ENCODE measurements at regions not wholly inside any gene's neighbourhood (a gene's known extent, or its start where the extent isn't known, plus 50 kb on each side); places are given as distances from the start of the nearest gene placed in this dataset.

GRCh38 chr3:25344670-25345069, 83.4 kb upstream of the RARB start:
- dilution Hi-C loops (cut with HindIII; ENCODE audit: low sequenced_read_pairs, unreplicated experiment), result no loop called here
- Histone ChIP-seq H3K36me3 (ENCODE audit: control insufficient read depth, insufficient read depth, low read length) (no peaks in the 10 kb centered on the region), H2BK120ac (ENCODE audit: low read depth, low read length) (no peak overlapping the region), H2BK5ac (ENCODE audit: low read depth, low read length, poor library complexity, severe bottlenecking) (no peak overlapping the region), H3K23ac (ENCODE audit: low read depth, low read length) (no peak overlapping the region), H3K14ac (replicated peaks; ENCODE audit: low read depth, low read length) (no peak overlapping the region), H3K9ac (ENCODE audit: low read depth, low read length) (no peak overlapping the region), H4K5ac (ENCODE audit: low read depth, low read length) (no peak overlapping the region), H2AK9ac (replicated peaks; ENCODE audit: low read depth, low read length, poor library complexity) (no peak overlapping the region), H3K4me3 (ENCODE audit: insufficient read depth, low read depth, low read length) (no peak overlapping the region), H3K4ac (ENCODE audit: low read depth, low read length) (no peak overlapping the region), H3K79me1 (ENCODE audit: low read depth in 1 of 2, low read length in 2 of 2) (no peaks in the 10 kb centered on the region), H3K9me3 (ENCODE audit: control insufficient read depth, insufficient read depth, low read length) (peaks cover 9% of the 10 kb centered on the region), H3K27me3 (ENCODE audit: control insufficient read depth, insufficient read depth, low read length) (no peaks in the 10 kb centered on the region), H3K4me1 (ENCODE audit: control insufficient read depth, insufficient read depth, low read length) (no peaks in the 10 kb centered on the region), H4K20me1 (ENCODE audit: insufficient read depth, low read length) (no peaks in the 10 kb centered on the region), H3K9me1 (ENCODE audit: insufficient read depth, low read length) (no peaks in the 10 kb centered on the region), H3K56ac (ENCODE audit: extremely low read depth, insufficient read depth, low read length) (no peak overlapping the region), H2BK20ac (ENCODE audit: low read depth, low read length) (no peak overlapping the region), H3K27ac (ENCODE audit: insufficient read depth, low read length) (no peak overlapping the region), H4K8ac (ENCODE audit: low read depth in 2 of 2, low read length in 2 of 2) (no peak overlapping the region), H2AFZ (replicated peaks; ENCODE audit: low read length, poor library complexity) (no peak overlapping the region), H2BK15ac (ENCODE audit: low read depth, low read length) (no peak overlapping the region), H3K18ac (ENCODE audit: low read depth, low read length) (no peak overlapping the region), H3K4me2 (ENCODE audit: low read depth, low read length) (no peak overlapping the region), H2AK5ac (ENCODE audit: low read depth, low read length) (no peak overlapping the region), H4K91ac (ENCODE audit: insufficient read depth, low read depth, low read length) (no peak overlapping the region)
- CTCF ChIA-PET, result no interaction called here
- no CpG with 5 or more reads among the region's 1 CpG for WGBS, 2 experiments (ENCODE audit: extremely low coverage in 2 of 2, insufficient read length in 1 of 2)
- in situ Hi-C loops (cut with MboI; ENCODE audit: low sequenced_read_pairs), result no loop called here
- no peak for TF ChIP-seq RCOR1 (IDR thresholded peaks at IDR 0.05; ENCODE audit: insufficient replicate concordance, low read length)
- TF ChIP-seq NFE2L2 (IDR thresholded peaks at IDR 0.05; ENCODE audit: low read depth, low read length), result no peak
- no peak for TF ChIP-seq CTCF (conservative IDR thresholded peaks at IDR 0.05; ENCODE audit: low read depth, low read length)
- no peak for TF ChIP-seq CHD1 (IDR thresholded peaks at IDR 0.05; ENCODE audit: low read depth, low read length)
- TF ChIP-seq ELK1 (IDR thresholded peaks at IDR 0.05; ENCODE audit: borderline replicate concordance, low read depth, low read length), result no peak
- no peak for TF ChIP-seq USF2 (IDR thresholded peaks at IDR 0.05; ENCODE audit: low read depth, low read length)
- no peak for TF ChIP-seq POLR2A (IDR thresholded peaks at IDR 0.05; ENCODE audit: low read depth, low read length)
- TF ChIP-seq MAZ (IDR thresholded peaks at IDR 0.05; ENCODE audit: borderline replicate concordance, low read depth, low read length), result no peak
- TF ChIP-seq MAFK (IDR thresholded peaks at IDR 0.05; ENCODE audit: low read depth, low read length), result no peak
- no peak for DNase-seq
- no TSS peak for BruUV-seq (replicated peaks)
- intact Hi-C loops (cut with micrococcal nuclease), result no loop called here
- no peak for ATAC-seq (ENCODE audit: low read depth)
- POLR2A ChIA-PET (ENCODE audit: unreplicated experiment), result no interaction called here
